GM18517 (cell line): ENCODE measurements at regions not wholly inside any gene's neighbourhood (a gene's known extent, or its start where the extent isn't known, plus 50 kb on each side); places are given as distances from the start of the nearest gene placed in this dataset.
A peak's percentile ranks its signal among the peaks of the same experiment; 100 is the strongest.

Experiments
- ATAC-seq: cut with Tn5 transposase; IDR thresholded peaks from one replicate; pipeline ENCODE4 v1.9.1; 2021; ENCODE audit warnings: mild to moderate bottlenecking, moderate library complexity; ENCODE audit not compliant: unreplicated experiment

- ATAC-seq = no peak
Observed at GRCh38 chr2:215749092-215749957, 264.0 kb downstream of the MREG start.

GRCh38 chr2:215748446-215748845, 264.9 kb downstream of the MREG start:
- ATAC-seq = no peak

- ATAC-seq = no peak
Observed at GRCh38 chr2:215746887-215747615, 266.3 kb downstream of the MREG start.

- ATAC-seq = no peak
Observed at GRCh38 chr2:215746226-215746886, 267.0 kb downstream of the MREG start.

- no peak for ATAC-seq
Observed at GRCh38 chr2:215745331-215745730, 268.0 kb downstream of the MREG start.

- no peak for ATAC-seq
Observed at GRCh38 chr2:215744514-215744913, 268.8 kb downstream of the MREG start.

GRCh38 chr2:215743066-215743465, 270.3 kb downstream of the MREG start:
- no peak for ATAC-seq

DNA sequence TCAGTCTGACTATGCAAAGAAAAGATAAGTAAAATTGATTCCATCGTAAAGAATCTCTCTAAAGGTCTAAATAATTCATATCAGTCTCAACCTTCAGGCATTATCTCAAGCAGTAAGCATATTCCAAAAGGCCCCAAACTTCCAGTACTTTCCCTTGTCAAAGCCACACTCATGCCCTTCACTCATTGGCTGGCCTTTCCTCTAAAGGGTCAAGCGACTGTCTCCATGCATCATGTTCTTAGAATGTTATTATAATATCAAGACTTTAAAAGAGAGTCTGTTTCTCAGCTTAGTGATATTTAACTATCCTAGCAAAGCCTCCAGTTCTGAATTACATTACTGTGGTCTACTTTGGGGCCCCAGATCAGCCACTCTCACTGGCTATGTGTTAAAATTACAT, 271.3 kb downstream of the MREG start:
- ATAC-seq = no peak

DNA sequence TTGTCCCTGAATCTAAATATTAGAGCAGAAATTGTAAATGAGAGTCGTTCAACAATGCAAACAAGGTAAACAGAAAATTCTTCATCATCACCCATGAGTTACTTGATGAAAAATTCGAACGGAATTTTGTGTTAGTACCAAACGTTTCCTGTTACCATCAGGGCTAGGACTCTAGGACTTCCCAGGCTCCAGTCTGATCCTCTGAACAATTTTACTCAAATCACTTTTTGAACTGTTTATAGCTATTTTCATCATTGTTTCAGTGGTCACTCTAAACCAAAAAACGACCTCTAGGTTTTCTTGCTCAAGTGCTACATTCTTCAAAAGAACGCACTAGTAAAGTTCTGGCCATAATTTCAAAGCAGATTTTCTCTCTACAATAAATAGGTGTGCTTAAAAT, 273.3 kb downstream of the MREG start:
- no peak for ATAC-seq

GRCh38 chr2:215738351-215738750, 275.0 kb downstream of the MREG start:
- no peak for ATAC-seq

- no peak for ATAC-seq
Observed at GRCh38 chr2:215737477-215737876, 275.9 kb downstream of the MREG start.

DNA sequence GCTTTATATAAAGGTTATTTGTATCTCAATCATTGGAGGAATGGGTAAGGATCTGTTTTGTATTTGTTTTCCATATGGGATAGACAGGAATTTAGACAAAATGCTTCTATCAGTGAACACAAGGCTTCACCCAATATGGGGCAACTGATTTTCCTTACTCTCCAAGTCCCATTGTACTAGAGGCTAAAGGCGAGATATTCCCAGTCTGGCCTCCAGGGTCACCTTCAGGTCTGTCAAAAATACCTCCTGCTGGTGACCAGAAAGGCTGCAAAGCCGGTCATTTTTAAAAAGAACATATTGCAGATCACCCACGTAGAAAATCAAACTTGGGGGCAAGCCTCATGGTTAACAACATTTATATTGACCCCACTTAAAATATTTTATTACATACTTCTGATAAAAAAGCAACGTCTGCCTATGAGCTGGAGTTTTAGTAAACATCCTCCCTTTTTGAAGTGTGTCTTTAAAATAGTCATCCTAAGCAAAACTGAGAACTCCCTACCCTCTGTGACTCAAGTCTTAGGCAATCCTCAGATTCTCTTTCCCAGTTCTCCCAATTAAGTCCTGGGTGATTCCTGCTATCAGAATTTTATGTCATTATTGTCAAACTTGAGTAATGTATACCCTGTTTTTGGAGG, 276.6 kb downstream of the MREG start:
- no peak for ATAC-seq

DNA sequence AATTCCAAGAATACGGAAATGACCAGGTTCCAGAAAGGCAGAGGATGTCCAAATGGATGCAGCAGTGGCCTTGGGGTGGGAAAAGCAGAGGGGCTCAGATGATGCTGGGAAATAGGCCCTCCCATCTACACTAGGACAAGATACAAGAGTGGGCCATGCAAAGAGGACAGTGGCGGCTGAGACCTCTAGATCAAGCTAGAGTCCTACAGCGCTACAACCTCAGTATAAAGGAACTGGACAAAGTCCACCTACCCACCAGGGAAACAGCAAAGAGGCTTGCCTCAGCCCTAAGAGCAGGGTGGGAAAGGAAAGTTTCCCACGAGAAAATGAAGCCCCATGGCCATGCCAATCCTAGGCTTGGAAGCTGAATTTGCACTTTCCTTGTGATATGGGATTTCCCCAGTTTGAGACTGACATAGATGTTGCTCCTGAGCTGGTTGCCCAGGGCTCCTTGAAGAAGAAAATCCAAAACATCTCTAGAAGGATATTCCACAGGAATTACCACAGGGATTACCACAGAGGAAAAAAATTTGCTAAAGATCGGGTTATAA, 282.2 kb downstream of the MREG start:
- no peak for ATAC-seq

- ATAC-seq = no peak
Observed at GRCh38 chr2:215729985-215730620, 283.2 kb downstream of the MREG start.

GRCh38 chr2:215728504-215729065, 284.8 kb downstream of the MREG start:
- ATAC-seq = peak; percentile 80

DNA sequence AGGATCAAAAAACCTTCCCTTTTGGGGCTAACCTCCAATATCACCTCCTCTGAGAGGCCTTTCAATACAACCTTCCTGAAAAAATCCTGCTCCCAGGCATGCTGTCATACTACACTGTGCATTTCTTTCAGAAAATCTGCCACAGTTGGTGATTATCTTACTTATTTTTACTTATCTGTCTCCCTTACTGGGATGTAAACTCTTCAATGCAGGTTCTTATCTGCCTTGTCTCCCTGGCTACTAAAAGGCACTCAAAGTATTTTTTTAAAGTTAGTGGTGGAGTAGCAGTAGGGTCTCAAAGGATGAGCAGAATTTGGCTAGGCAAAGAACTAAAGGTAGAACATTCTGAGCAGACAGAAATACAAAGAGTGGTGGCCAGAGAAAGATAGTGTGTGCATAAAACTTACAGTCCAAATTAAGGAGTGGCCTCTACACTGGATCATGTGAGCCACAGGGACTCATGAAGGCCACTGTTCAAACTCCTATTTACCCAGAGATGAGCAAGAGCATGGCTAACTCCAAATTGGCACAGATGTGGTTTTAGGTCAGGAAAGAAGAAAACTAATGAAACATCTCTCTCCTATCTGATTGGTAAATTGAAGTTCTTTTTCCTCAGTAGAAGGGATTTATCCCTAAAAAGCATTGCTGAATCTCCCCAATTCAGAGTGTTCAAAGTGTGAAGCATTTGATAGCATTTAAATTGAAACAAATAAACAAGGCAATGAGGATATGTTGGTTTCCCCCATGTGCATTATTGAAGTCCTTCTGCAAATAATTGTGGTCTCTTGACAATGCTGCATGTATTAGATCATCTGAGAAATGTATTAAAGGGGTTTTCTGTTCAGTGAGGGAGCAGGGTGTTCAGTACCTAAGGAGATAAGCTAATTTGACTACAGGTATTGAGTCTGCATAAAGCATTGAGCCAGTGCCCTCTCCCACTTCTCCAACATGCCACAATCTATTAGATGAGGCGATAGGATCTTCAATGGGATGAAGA, 285.5 kb downstream of the MREG start:
- ATAC-seq = no peak

- ATAC-seq = no peak
Observed at GRCh38 chr2:215726070-215726469, 287.3 kb downstream of the MREG start.

DNA sequence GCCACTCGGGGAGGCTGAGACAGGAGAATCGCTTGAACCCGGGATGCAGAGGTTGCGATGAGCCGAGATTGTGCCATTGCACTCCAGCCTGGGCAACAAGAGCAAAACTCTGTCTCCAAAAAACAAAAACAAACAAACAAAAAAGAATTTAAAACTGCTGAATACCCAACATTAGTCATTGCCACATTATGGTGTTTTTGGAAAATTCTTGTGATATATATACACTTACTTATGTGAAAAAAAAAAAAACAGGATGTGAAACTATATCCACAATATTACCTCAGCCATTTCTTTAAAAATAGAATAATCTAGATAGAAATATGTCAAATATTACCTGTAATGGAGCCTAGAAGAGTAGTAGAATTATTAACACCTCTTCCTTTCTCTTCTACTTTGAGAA, 288.3 kb upstream of the FN1 start:
- ATAC-seq = no peak

DNA sequence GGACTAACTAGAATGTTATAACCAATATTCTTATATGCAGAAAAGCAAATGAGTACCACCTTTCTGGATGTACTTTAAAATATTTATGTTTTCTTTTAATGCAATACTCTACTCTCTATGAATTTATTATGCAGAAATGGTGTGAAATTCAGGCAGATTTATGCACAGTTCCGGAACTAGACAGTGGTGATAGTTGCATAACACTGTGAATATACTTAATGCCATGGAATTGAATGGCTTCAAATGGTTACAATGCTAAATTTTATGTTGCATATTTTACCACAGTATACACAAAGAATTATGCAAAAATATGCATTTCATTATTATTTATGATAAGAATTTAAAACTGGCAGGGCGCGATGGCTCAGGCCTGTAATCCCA, 287.8 kb upstream of the FN1 start:
- ATAC-seq = no peak
